HEK293 (cell line): ENCODE measurements at regions not wholly inside any gene's neighbourhood (a gene's known extent, or its start where the extent isn't known, plus 50 kb on each side); places are given as distances from the start of the nearest gene placed in this dataset.

Experiments
- BCL11A ChIP-seq: fragments of 450-650 bp; formaldehyde crosslinking; IDR thresholded peaks from 2 replicates; pipeline ENCODE4 v1.5.1; 2016; ENCODE audit warnings: low read depth, missing biosample characterization, missing genetic modification characterization
- CTCF ChIP-seq: fragments of 450-650 bp; formaldehyde crosslinking; IDR thresholded peaks from 2 replicates; pipeline ENCODE4 v1.5.1; 2016; ENCODE audit warnings: missing biosample characterization, missing genetic modification characterization
- GLI4 ChIP-seq: fragments of 450-650 bp; formaldehyde crosslinking; IDR thresholded peaks from 2 replicates; pipeline ENCODE4 v1.5.1; 2016; ENCODE audit warnings: missing biosample characterization, missing genetic modification characterization
- HIC1 ChIP-seq: fragments of 450-650 bp; formaldehyde crosslinking; IDR thresholded peaks from 2 replicates; pipeline ENCODE4 v1.5.1; 2016; ENCODE audit warnings: missing biosample characterization, missing genetic modification characterization
- KLF10 ChIP-seq: fragments of 450-650 bp; IDR thresholded peaks from 2 replicates; pipeline ENCODE4 v1.5.1; 2018; ENCODE audit warnings: missing biosample characterization, mild to moderate bottlenecking, missing genetic modification characterization
- KLF9 ChIP-seq: fragments of 450-650 bp; formaldehyde crosslinking; IDR thresholded peaks from 2 replicates; pipeline ENCODE4 v1.5.1; 2016; ENCODE audit warnings: missing biosample characterization, missing genetic modification characterization, low read depth
- YY1 ChIP-seq: fragments of 450-650 bp; formaldehyde crosslinking; IDR thresholded peaks from 2 replicates; pipeline ENCODE4 v1.5.1; 2018; ENCODE audit warnings: missing biosample characterization, missing genetic modification characterization
- ZBTB8A ChIP-seq: fragments of 450-650 bp; formaldehyde crosslinking; IDR thresholded peaks from 2 replicates; pipeline ENCODE4 v1.5.1; 2016; ENCODE audit warnings: missing biosample characterization, missing genetic modification characterization
- ZNF10 ChIP-seq: fragments of 450-650 bp; formaldehyde crosslinking; IDR thresholded peaks from 2 replicates; pipeline ENCODE4 v1.5.1; 2017; ENCODE audit warnings: missing biosample characterization, missing genetic modification characterization
- ZNF2 ChIP-seq: fragments of 450-650 bp; formaldehyde crosslinking; IDR thresholded peaks from 2 replicates; pipeline ENCODE4 v1.5.1; 2016; ENCODE audit warnings: missing biosample characterization, missing genetic modification characterization
- ZNF221 ChIP-seq: fragments of 450-650 bp; formaldehyde crosslinking; IDR thresholded peaks from 2 replicates; pipeline ENCODE4 v1.5.1; 2017; ENCODE audit warnings: missing biosample characterization, missing genetic modification characterization, borderline replicate concordance
- ZNF223 ChIP-seq: fragments of 450-650 bp; formaldehyde crosslinking; IDR thresholded peaks from 2 replicates; pipeline ENCODE4 v1.5.1; 2016; ENCODE audit warnings: missing biosample characterization, missing genetic modification characterization
- ZNF248 ChIP-seq: fragments of 450-650 bp; formaldehyde crosslinking; IDR thresholded peaks from 2 replicates; pipeline ENCODE4 v1.5.1; 2017; ENCODE audit warnings: missing biosample characterization, missing genetic modification characterization
- ZNF549 ChIP-seq: fragments of 450-650 bp; IDR thresholded peaks from 2 replicates; pipeline ENCODE4 v1.5.1; 2018; ENCODE audit warnings: missing biosample characterization, missing genetic modification characterization, mild to moderate bottlenecking, inconsistent platforms, moderate library complexity

GRCh38 chr4:124902001-124902515, 189.5 kb upstream of the ANKRD50 start:
- TF ChIP-seq ZNF2 (tag by site-specific recombination) (no peak), ZNF248 (tag by site-specific recombination) (no peak), ZBTB8A (tag by site-specific recombination) (no peak), CTCF (tag by site-specific recombination) (no peak), HIC1 (tag by site-specific recombination) (no peak), GLI4 (tag by site-specific recombination) (no peak), YY1 (tag by site-specific recombination) (no peak), KLF10 (tag by site-specific recombination) (no peak), ZNF221 (tag by site-specific recombination) (no peak), ZNF549 (tag by site-specific recombination) (no peak), ZNF10 (no peak), BCL11A (tag by site-specific recombination) (no peak), ZNF223 (no peak), KLF9 (tag by site-specific recombination) (no peak)
